Skeletal muscle tissue (tissue), 3 donors: ENCODE measurements at regions not wholly inside any gene's neighbourhood (a gene's known extent, or its start where the extent isn't known, plus 50 kb on each side); places are given as distances from the start of the nearest gene placed in this dataset.

ENCODE experiments used
- H3K27ac ChIP-seq: one replicate; pipeline ENCODE4 v1.7.0; 2013; ENCODE audit warnings: mild to moderate bottlenecking, low read depth, low read length, inconsistent platforms
- H3K27me3 ChIP-seq, 3 donors: one replicate each; pipeline ENCODE4 v1.7.0; 2013; ENCODE audit warnings: low read length in 3 of 3; ENCODE audit not compliant: control insufficient read depth in 3 of 3, insufficient read depth in 3 of 3
- H3K36me3 ChIP-seq, 3 donors: one replicate each; pipeline ENCODE4 v1.7.0; 2013; ENCODE audit warnings: low read length in 3 of 3; ENCODE audit not compliant: control insufficient read depth in 3 of 3, insufficient read depth in 3 of 3
- H3K4me1 ChIP-seq, 3 donors: one replicate each; pipeline ENCODE4 v1.7.0; 2013; ENCODE audit warnings: low read length in 3 of 3, mild to moderate bottlenecking in 3 of 3; ENCODE audit not compliant: control insufficient read depth in 3 of 3, insufficient read depth in 3 of 3
- H3K4me3 ChIP-seq, 3 donors: one replicate each; pipeline ENCODE4 v1.7.0; 2013; ENCODE audit warnings: low read length in 3 of 3
- H3K9ac ChIP-seq, 3 donors: one replicate each; pipeline ENCODE4 v1.7.0; 2013; ENCODE audit warnings: low read length in 3 of 3, mild to moderate bottlenecking in 3 of 3, moderate library complexity in 2 of 3, low read depth in 1 of 3
- H3K9me3 ChIP-seq, 3 donors: one replicate each; pipeline ENCODE4 v1.7.0; 2013; ENCODE audit warnings: low read length in 3 of 3; ENCODE audit not compliant: control insufficient read depth in 3 of 3
- donor health status: Osteomylitis.

GRCh38 chr21:36640174-36640720, 58.7 kb upstream of the SIM2 start:
- H3K27ac ChIP-seq: no peak overlapping the region
- H3K36me3 ChIP-seq: no peaks in the 10 kb centered on the region
- no peak overlapping the region for H3K4me3 ChIP-seq
- H3K9me3 ChIP-seq: peaks cover 5% of the 10 kb centered on the region in 3 donors
- H3K27me3 ChIP-seq: peaks cover 0 to 23% (median 18%) of the 10 kb centered on the region in 3 donors
- peaks cover 0 to 5% (median 0%) of the 10 kb centered on the region in 3 donors for H3K4me1 ChIP-seq
- H3K9ac ChIP-seq: no peak overlapping the region

- peaks cover 0 to 23% (median 18%) of the 10 kb centered on the region in 3 donors for H3K27me3 ChIP-seq
- no peak overlapping the region for H3K27ac ChIP-seq
- H3K9me3 ChIP-seq: peaks cover 5% of the 10 kb centered on the region in 3 donors
- H3K9ac ChIP-seq: no peak overlapping the region
- peaks cover 0 to 5% (median 0%) of the 10 kb centered on the region in 3 donors for H3K4me1 ChIP-seq
- no peak overlapping the region for H3K4me3 ChIP-seq
- H3K36me3 ChIP-seq: no peaks in the 10 kb centered on the region
Observed at GRCh38 chr21:36640721-36641244, 58.1 kb upstream of the SIM2 start.

GRCh38 chr21:36641346-36641745, 57.6 kb upstream of the SIM2 start:
- Histone ChIP-seq H3K27ac (no peak overlapping the region), H3K4me1 (peaks cover 0 to 5% (median 0%) of the 10 kb centered on the region in 3 donors), H3K9me3 (peaks cover 0 to 5% (median 3%) of the 10 kb centered on the region in 3 donors), H3K4me3 (no peak overlapping the region), H3K9ac (no peak overlapping the region), H3K36me3 (no peaks in the 10 kb centered on the region), H3K27me3 (peaks cover 0 to 26% (median 18%) of the 10 kb centered on the region in 3 donors)

- Histone ChIP-seq H3K9me3 (no peaks in the 10 kb centered on the region), H3K4me3 (no peak overlapping the region), H3K9ac (no peak overlapping the region), H3K36me3 (no peaks in the 10 kb centered on the region), H3K4me1 (peaks cover 0 to 5% (median 0%) of the 10 kb centered on the region in 3 donors), H3K27ac (no peak overlapping the region), H3K27me3 (peaks cover 4 to 31% (median 23%) of the 10 kb centered on the region in 3 donors)
Observed at GRCh38 chr21:36641886-36642285, 57.0 kb upstream of the SIM2 start.

- peaks cover 5 to 35% (median 24%) of the 10 kb centered on the region in 3 donors for H3K27me3 ChIP-seq
- H3K4me3 ChIP-seq: no peak overlapping the region
- no peaks in the 10 kb centered on the region for H3K36me3 ChIP-seq
- no peak overlapping the region for H3K27ac ChIP-seq
- H3K9me3 ChIP-seq: no peaks in the 10 kb centered on the region
- H3K4me1 ChIP-seq: peaks cover 0 to 5% (median 0%) of the 10 kb centered on the region in 3 donors
- H3K9ac ChIP-seq: no peak overlapping the region
Observed at GRCh38 chr21:36642777-36643176, 56.1 kb upstream of the SIM2 start.

- Histone ChIP-seq H3K27me3 (peaks cover 5 to 35% (median 24%) of the 10 kb centered on the region in 3 donors), H3K4me3 (no peak overlapping the region), H3K4me1 (peaks cover 0 to 5% (median 0%) of the 10 kb centered on the region in 3 donors), H3K36me3 (no peaks in the 10 kb centered on the region), H3K27ac (no peak overlapping the region), H3K9me3 (no peaks in the 10 kb centered on the region), H3K9ac (no peak overlapping the region)
Observed at GRCh38 chr21:36643374-36644250, 55.3 kb upstream of the SIM2 start.

GRCh38 chr21:36646011-36646410, 52.9 kb upstream of the SIM2 start:
- Histone ChIP-seq H3K27me3 (peaks cover 8 to 23% (median 20%) of the 10 kb centered on the region in 3 donors), H3K9ac (no peak overlapping the region), H3K27ac (no peak overlapping the region)

GRCh38 chr21:36646645-36647044, 52.3 kb upstream of the SIM2 start:
- H3K27me3 ChIP-seq: peaks cover 8 to 22% (median 16%) of the 10 kb centered on the region in 3 donors
- H3K4me3 ChIP-seq: no peak overlapping the region
- H3K36me3 ChIP-seq: no peaks in the 10 kb centered on the region
- H3K9ac ChIP-seq: no peak overlapping the region
- no peak overlapping the region for H3K27ac ChIP-seq
- H3K9me3 ChIP-seq: no peaks in the 10 kb centered on the region
- no peaks in the 10 kb centered on the region for H3K4me1 ChIP-seq

More at GRCh38 chr21:36646011-36646410, 52.9 kb upstream of the SIM2 start:
- Histone ChIP-seq H3K9me3 (no peaks in the 10 kb centered on the region), H3K4me1 (no peaks in the 10 kb centered on the region), H3K4me3 (no peak overlapping the region), H3K36me3 (no peaks in the 10 kb centered on the region)

GRCh38 chr21:36647279-36648093, 51.4 kb upstream of the SIM2 start:
- no peaks in the 10 kb centered on the region for H3K4me1 ChIP-seq
- no peaks in the 10 kb centered on the region for H3K36me3 ChIP-seq
- H3K9ac ChIP-seq: no peak overlapping the region
- H3K9me3 ChIP-seq: no peaks in the 10 kb centered on the region
- no peak overlapping the region for H3K4me3 ChIP-seq
- H3K27me3 ChIP-seq: peaks cover 8 to 15% (median 12%) of the 10 kb centered on the region in 3 donors
- H3K27ac ChIP-seq: no peak overlapping the region
